ENCODE measurements at regions not wholly inside any gene's neighbourhood (a gene's known extent, or its start where the extent isn't known, plus 50 kb on each side); places are given as distances from the start of the nearest gene placed in this dataset.
A peak's percentile ranks its signal among the peaks of the same experiment; 100 is the strongest.

- DNase-seq, result no peak
These were observed 61.6 kb downstream of the LSM5 start for GRCh38 chr7:32428546-32428945.

GRCh38 chr7:32427769-32428291 lies 62.4 kb downstream of the LSM5 start:
- peak in 5 of 14 donors; percentile 1 to 41 (median 12) for DNase-seq

GRCh38 chr7:32416846-32417245 lies 73.3 kb downstream of the LSM5 start:
- DNase-seq, result no peak

- no peak for DNase-seq
These were observed 74.2 kb downstream of the LSM5 start for GRCh38 chr7:32415936-32416335.

GRCh38 chr7:32415519-32415918 lies 74.7 kb downstream of the LSM5 start:
- DNase-seq, result no peak

GRCh38 chr7:32412471-32412870 lies 77.7 kb downstream of the LSM5 start:
- no peak for DNase-seq

GRCh38 chr7:32410545-32410944 lies 79.6 kb downstream of the LSM5 start:
- DNase-seq, result no peak

GRCh38 chr7:32406386-32406785 lies 83.8 kb downstream of the LSM5 start:
- no peak for DNase-seq

GRCh38 chr7:32403463-32404229 lies 86.5 kb downstream of the LSM5 start:
- no peak for DNase-seq

- DNase-seq, result no peak
These were observed 89.5 kb downstream of the LSM5 start for GRCh38 chr7:32400676-32401075.

- DNase-seq, result no peak
These were observed 90.9 kb downstream of the LSM5 start for GRCh38 chr7:32399311-32399710.

GRCh38 chr7:32395168-32395567 lies 95.0 kb downstream of the LSM5 start:
- no peak for DNase-seq

- no peak for DNase-seq
These were observed 96.3 kb downstream of the LSM5 start for GRCh38 chr7:32393861-32394260.

GRCh38 chr7:32390210-32390609 lies 100.0 kb downstream of the LSM5 start:
- DNase-seq, result no peak

GRCh38 chr7:32385316-32385956 lies 104.7 kb downstream of the LSM5 start:
- DNase-seq, result no peak

GRCh38 chr7:32381024-32381601 lies 109.1 kb downstream of the LSM5 start:
- DNase-seq, result no peak

GRCh38 chr7:32379510-32380112 lies 110.6 kb downstream of the LSM5 start:
- DNase-seq, result no peak

- DNase-seq, result no peak
These were observed 111.2 kb downstream of the LSM5 start for GRCh38 chr7:32378988-32379387.

GRCh38 chr7:32364581-32364980 lies 125.6 kb downstream of the LSM5 start:
- no peak for DNase-seq

- no peak for DNase-seq
These were observed 130.1 kb downstream of the LSM5 start for GRCh38 chr7:32360127-32360526.

GRCh38 chr7:32357535-32358277 lies 132.5 kb downstream of the LSM5 start:
- no peak for DNase-seq

GRCh38 chr7:32347244-32347828 lies 142.8 kb downstream of the LSM5 start:
- DNase-seq, result peak in 1 of 14 donors; percentile 8
